ENCODE measurements at regions not wholly inside any gene's neighbourhood (a gene's known extent, or its start where the extent isn't known, plus 50 kb on each side); places are given as distances from the start of the nearest gene placed in this dataset.

- H3K27ac ChIP-seq: no peak overlapping the region
- DNase-seq (ENCODE audit: low read depth, low spot score): no peak
Measured at GRCh38 chr11:115720602-115721245, 216.5 kb upstream of the CADM1 start.

GRCh38 chr11:115718945-115719344 lies 214.7 kb upstream of the CADM1 start:
- H3K27ac ChIP-seq: no peak overlapping the region
- no peak for DNase-seq (ENCODE audit: low read depth, low spot score)

GRCh38 chr11:115718106-115718505 lies 213.9 kb upstream of the CADM1 start:
- H3K27ac ChIP-seq: no peak overlapping the region
- no peak for DNase-seq (ENCODE audit: low read depth, low spot score)

GRCh38 chr11:115716601-115717529 lies 212.7 kb upstream of the CADM1 start:
- no peak for DNase-seq (ENCODE audit: low read depth, low spot score)
- H3K27ac ChIP-seq: no peak overlapping the region

- no peak for DNase-seq (ENCODE audit: low read depth, low spot score)
- H3K27ac ChIP-seq: no peak overlapping the region
Measured at GRCh38 chr11:115716080-115716479, 211.9 kb upstream of the CADM1 start.

GRCh38 chr11:115715251-115715770 lies 211.1 kb upstream of the CADM1 start:
- no peak for DNase-seq (ENCODE audit: low read depth, low spot score)
- H3K27ac ChIP-seq: no peak overlapping the region

- no peak overlapping the region for H3K27ac ChIP-seq
- DNase-seq (ENCODE audit: low read depth, low spot score): no peak
Measured at GRCh38 chr11:115712296-115712695, 208.1 kb upstream of the CADM1 start.

- H3K27ac ChIP-seq: no peak overlapping the region
- DNase-seq (ENCODE audit: low read depth, low spot score): no peak
Measured at GRCh38 chr11:115710980-115711379, 206.8 kb upstream of the CADM1 start.

- DNase-seq (ENCODE audit: low read depth, low spot score): no peak
- no peak overlapping the region for H3K27ac ChIP-seq
Measured at GRCh38 chr11:115710426-115710825, 206.2 kb upstream of the CADM1 start.

- H3K27ac ChIP-seq: no peak overlapping the region
- DNase-seq (ENCODE audit: low read depth, low spot score): no peak
Measured at GRCh38 chr11:115709297-115709696, 205.1 kb upstream of the CADM1 start.

GRCh38 chr11:115707180-115707905 lies 203.1 kb upstream of the CADM1 start:
- H3K27ac ChIP-seq: no peak overlapping the region
- no peak for DNase-seq (ENCODE audit: low read depth, low spot score)

- no peak for DNase-seq (ENCODE audit: low read depth, low spot score)
- H3K27ac ChIP-seq: no peak overlapping the region
Measured at GRCh38 chr11:115706626-115707135, 202.5 kb upstream of the CADM1 start.

GRCh38 chr11:115705200-115705599 lies 201.0 kb upstream of the CADM1 start:
- no peak for DNase-seq (ENCODE audit: low read depth, low spot score)
- H3K27ac ChIP-seq: no peak overlapping the region

GRCh38 chr11:115700981-115701875 lies 197.0 kb upstream of the CADM1 start:
- no peak overlapping the region for H3K27ac ChIP-seq
- no peak for DNase-seq (ENCODE audit: low read depth, low spot score)

- DNase-seq (ENCODE audit: low read depth, low spot score): no peak
- H3K27ac ChIP-seq: no peak overlapping the region
Measured at GRCh38 chr11:115700496-115700895, 196.3 kb upstream of the CADM1 start.

- H3K27ac ChIP-seq: no peak overlapping the region
- no peak for DNase-seq (ENCODE audit: low read depth, low spot score)
Measured at GRCh38 chr11:115699733-115700132, 195.5 kb upstream of the CADM1 start.

- no peak overlapping the region for H3K27ac ChIP-seq
- DNase-seq (ENCODE audit: low read depth, low spot score): no peak
Measured at GRCh38 chr11:115699326-115699725, 195.1 kb upstream of the CADM1 start.

- DNase-seq (ENCODE audit: low read depth, low spot score): no peak
- H3K27ac ChIP-seq: no peak overlapping the region
Measured at GRCh38 chr11:115698243-115698642, 194.0 kb upstream of the CADM1 start.

GRCh38 chr11:115696563-115696962 lies 192.3 kb upstream of the CADM1 start:
- no peak overlapping the region for H3K27ac ChIP-seq
- DNase-seq (ENCODE audit: low read depth, low spot score): no peak
